ENCODE measurements at regions not wholly inside any gene's neighbourhood (a gene's known extent, or its start where the extent isn't known, plus 50 kb on each side); places are given as distances from the start of the nearest gene placed in this dataset.
"Not testable (repeated sequence)": the region's sequence is repeated elsewhere in the genome, so short reads cannot be mapped to it uniquely, and the experiment has no call there.

DNA sequence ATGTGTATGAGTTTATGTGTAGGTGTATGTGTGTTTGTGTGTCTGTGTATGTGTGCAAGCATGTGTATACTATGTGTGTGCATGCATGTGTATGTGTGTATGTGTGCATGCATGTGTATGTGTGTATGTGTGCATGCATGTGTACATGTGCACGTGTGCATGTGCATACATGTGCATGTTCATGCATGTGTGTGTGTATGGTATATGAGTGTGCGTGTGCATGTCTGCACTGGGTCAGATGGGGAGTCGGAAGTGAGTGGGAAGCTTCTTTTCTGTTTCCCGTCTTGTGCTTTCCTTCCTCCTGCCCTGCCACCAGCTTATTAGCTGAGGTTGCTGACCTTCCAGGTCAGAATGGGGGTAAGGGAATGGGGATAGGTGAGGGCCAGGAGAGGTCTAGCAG lies 174.7 kb downstream of the MAP2K4 start:
- DNase-seq: no peak

- DNase-seq: no peak
Observed at GRCh38 chr17:12201294-12201880, 180.7 kb downstream of the MAP2K4 start.

DNA sequence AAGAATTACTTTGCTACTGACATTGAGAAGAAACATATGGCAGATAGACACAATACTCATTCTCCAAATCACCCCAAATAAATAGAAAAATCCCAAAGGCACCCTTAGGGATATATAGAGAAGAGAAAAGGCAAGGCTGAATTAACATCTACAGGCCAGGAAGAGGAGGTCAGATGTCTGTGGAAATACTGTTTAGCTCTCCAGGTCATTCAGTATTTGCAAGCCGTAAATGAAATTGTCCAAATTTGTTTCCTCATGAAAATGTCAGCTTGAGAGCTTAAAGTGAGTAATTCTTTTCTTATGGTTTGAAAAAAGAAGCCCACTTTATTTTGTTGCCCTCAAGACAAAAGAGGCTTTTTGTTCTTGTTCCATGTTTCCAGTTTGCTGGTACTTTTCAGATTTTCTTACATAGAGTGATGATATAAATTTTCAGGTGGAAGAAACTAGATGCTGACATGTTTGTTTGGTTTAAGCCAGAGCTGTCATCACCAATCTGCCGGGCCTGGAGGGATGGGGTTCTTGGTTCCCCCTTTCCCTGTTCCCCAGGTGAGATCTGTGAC lies 189.0 kb downstream of the MAP2K4 start:
- DNase-seq: no peak

DNA sequence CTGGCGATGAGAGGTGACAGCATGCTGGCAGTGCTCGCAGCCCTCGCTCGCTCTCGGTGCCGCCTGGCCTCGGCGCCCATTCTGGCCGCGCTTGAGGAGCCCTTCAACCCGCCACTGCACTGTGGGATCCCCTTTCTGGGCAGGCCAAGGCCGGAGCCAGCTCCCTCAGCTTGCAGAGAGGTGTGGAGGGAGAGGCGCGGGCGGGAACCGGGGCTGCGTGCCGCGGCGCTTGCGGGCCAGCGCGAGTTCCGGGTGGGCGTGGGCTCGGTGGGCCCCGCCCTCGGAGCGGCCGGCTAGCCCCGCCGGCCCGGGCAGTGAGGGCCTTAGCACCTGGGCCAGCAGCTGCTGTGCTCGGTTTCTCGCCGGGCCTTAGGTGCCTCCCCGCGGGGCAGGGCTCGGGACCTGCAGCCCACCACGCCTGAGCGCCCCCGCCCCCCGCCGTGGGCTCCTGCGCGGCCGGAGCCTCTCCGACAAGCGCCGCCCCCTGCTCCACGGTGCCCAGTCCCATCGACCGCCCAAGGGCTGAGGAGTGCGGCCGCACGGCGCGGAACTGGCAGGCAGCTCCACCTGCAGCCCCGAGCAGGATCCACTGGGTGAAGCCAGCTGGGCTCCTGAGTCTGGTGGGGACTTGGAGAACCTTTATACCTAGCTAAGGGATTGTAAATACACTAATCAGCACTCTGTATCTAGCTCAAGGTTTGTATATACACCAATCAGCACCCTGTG lies 200.2 kb downstream of the MAP2K4 start:
- DNase-seq: not testable (repeated sequence)

DNA sequence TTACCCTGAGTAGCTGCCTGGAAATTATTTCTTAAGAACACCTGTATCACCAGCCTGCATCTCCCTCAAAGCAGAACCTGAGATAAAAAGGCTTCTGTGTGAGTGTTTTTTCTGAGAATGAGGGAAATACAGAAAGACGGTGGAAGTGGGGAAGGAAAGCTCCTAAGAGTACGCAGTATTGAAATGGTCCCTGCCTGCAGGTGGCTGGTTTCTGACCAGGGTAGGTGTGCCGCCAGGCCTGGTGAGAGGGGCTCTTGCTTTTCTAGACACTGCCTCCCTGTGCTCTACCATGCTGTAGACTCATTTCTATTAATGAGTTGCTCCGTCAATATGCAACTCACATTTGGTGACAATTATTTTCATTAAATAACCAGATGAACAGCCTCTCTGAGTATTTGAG lies 201.7 kb downstream of the MAP2K4 start:
- no peak for DNase-seq

GRCh38 chr17:12227547-12227946 lies 206.9 kb downstream of the MAP2K4 start:
- no peak for DNase-seq

DNA sequence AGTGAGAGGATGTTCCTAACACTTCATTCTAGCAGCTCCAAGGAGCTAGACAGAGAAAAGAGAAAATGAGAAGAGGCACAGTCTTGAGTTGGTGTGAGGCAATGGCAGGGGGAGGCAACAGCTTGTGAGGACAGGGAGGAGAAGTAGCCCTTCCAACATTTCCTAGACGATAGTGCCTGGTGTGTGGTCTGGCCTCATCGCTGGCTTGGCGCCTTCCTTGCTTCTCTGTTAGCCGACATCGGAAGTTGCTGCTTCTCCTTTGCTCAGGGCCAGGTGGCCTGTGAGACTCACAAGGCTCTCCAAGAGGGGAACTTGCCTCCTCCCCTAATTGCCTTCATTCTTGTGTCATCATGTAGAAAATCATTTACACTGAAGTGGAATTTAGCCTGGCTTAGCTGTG lies 208.7 kb downstream of the MAP2K4 start:
- DNase-seq: no peak

DNA sequence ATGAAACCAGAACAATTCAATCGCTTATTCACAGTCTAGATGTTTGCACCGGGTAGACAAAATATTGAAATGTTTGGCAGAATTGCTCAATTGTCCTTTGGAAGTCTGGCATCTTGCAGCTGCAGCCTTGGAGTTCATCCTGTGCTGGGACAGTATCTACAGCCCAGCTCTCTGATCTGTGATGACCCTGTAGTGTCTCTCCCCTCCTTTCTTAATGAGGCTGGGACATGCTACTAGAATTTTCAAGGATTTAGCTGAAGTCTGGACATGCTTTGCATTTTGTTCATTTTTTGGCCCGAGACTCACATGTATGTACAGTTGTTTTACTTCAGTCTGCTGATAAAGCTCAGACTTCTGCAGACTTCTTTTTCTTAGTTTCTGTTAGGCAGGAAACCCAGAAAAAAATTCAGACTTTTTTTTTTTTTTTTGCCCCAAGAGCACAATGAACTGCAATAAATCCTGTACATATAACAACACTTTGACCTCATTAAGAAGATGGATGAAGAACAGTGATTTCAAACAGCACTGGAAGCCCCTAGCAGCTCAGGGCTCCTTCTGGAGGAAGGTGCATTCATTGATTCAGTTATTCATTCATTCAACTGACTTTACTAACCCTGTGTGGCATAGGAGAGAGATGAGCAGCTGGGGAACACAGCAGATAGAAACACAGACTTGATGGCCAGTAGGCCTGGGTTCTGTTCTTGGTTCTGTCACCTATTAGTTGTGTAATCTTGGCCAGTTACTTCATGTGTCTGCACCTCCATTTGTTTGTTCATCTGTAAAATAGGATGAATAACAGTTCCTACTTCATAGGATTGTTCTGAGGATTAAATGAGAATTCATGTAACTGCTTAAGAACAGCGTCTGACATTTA lies 210.0 kb downstream of the MAP2K4 start:
- DNase-seq: no peak

DNA sequence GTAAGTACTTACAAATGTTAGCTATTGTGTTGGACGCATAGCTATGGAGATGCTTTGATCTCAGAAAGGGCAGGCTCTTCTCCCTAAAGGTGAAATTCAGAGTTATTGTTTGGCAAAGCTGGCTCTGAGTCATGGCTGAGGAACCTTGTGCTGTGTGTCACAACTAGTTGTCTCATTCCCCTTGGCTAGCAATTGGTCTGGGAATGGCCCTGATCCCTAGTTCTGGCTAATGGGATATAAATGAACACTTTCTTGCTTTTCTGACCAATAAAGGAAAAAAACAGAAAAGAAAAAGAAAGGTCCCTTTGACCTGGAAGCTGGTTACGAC lies 210.6 kb downstream of the MAP2K4 start:
- no peak for DNase-seq

- DNase-seq: not testable (repeated sequence)
Observed at GRCh38 chr17:12239021-12239420, 218.3 kb downstream of the MAP2K4 start.

DNA sequence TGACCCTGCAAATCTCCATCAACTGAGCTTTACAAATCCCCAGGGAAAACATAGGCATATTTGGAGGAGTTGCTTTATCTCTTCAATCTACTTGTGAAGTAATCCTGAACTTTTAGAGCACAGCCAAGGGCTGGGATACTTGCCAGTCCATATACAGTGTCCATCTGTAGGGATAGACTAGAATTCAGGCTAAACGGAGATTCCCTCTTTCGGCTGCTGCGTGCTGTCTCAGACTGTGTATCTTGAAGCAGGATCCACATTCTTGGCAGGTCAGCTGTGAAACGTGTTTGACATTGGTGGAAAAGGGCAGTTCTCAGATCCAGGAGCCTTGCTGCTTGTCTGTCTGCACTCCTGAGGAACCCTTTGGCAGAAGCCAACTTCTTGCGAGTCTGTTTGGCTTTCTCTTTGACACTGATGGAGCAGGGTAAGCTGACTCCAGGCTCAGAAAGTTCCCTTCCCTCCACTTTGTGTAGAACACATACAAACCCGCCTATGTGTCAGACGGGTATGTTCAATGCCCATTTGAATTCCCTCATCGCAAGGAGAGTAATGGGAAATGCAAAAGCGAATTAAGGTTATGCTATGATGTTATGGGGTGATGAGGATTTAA lies 221.8 kb downstream of the MAP2K4 start:
- DNase-seq: no peak

- DNase-seq: no peak
Observed at GRCh38 chr17:12247761-12248160, 227.1 kb downstream of the MAP2K4 start.

GRCh38 chr17:12250973-12251372 lies 230.3 kb downstream of the MAP2K4 start:
- no peak for DNase-seq

DNA sequence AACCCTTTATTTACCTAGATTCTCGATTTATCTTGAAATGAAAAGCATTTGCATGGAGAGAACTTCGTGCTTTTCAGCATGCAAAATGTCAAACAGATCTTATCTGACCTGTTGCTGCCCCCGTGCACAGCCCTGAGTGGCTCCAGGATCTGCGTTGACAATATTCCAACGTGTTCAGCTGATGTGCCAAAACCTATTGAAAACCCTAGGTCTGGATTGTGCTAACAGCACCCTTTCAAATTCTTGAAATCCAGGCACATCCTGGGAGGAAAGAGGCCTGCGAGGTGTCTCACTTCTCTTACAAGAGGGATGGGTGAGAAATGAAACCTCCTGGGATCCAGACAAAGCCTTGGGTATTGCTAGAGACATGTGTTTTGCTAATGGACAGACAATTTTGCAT lies 231.8 kb downstream of the MAP2K4 start:
- DNase-seq: no peak

DNA sequence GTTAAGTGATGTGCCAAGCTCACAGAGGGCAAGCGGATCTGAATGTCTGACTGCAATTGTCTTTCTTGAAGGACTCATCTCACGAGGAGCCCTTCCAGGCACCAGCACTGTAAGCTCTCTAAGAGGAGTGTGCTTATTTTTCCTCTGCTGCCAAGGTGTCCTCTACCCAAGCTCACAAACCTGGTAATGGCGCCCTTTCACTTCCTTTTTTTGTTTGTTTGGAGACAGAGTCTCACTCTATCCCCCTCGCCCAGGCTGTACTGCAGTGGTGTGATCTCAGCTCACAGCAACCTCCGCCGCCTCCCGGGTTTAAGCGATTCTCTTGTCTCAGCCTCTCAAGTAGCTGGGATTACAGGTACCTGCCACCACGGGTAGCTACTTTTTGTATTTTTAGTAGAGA lies 233.8 kb downstream of the MAP2K4 start:
- DNase-seq: no peak

DNA sequence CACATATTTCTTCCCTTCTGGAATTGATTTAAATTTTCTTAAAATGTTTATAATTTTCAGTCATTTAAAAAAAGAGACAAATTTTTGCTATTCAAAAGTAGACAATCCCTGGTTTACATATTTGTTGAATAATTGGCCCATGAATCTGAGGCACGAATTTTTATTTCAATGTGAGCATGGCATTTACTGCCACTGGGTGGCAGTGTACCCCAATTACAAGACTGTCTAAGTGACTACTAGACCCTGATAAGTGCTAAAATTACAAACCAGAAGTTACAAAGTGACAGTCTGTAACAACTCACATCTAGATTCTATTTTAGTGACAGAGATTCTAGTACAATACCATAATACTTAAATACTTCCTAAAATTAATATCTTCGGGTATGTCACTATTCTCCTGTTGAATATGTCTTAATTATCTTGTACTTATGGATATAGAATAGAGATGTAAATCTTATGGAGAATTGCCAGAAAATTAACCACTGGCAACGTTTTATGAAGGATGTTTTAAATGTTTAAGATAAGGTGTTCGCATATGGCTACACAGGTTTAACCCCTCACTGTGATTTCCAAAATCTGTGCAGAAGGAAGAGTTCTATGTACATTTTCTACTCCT lies 235.8 kb downstream of the MAP2K4 start:
- DNase-seq: peak; percentile 14

DNA sequence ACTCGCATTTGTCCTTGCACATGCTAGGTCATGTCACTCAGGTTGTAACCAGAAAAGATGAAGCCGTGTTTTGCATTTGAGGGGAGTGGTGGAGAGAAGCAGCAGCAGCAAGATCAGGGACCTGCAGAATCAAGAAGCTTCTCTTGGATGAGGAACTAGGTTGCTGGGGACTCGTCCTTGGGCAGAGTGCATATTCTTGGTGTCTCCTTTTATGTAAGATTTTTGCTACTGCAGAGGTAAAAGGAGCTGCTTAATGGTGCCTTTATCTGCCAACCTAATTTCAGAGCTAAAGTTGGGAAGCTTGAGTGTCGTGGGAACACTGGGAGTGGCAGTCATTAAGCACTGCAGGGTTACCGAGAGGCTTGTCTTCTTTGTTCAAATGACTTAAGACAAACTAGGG lies 236.5 kb downstream of the MAP2K4 start:
- DNase-seq: no peak

- DNase-seq: no peak
Observed at GRCh38 chr17:12261354-12261753, 240.7 kb downstream of the MAP2K4 start.

GRCh38 chr17:12269751-12270150 lies 249.1 kb downstream of the MAP2K4 start:
- no peak for DNase-seq

DNA sequence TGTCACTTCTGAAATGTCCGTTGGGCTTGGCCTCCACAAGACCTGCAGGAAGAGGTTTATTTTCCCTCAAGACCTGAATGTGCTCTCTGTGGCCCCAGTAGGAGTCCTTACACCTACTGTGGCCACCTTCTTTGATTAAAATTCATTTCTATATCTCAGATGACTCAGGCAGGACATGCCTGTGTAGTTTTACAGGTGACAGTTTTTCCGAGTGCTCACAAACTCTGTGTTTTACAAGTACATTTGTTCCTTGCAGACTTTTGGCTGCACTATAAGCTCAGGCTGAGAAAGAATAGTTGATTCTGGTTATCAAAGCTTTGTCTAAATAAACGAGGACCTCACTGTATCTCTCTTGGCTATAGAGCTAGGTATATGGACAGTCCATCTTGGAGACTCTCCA lies 257.1 kb downstream of the MAP2K4 start:
- no peak for DNase-seq

DNA sequence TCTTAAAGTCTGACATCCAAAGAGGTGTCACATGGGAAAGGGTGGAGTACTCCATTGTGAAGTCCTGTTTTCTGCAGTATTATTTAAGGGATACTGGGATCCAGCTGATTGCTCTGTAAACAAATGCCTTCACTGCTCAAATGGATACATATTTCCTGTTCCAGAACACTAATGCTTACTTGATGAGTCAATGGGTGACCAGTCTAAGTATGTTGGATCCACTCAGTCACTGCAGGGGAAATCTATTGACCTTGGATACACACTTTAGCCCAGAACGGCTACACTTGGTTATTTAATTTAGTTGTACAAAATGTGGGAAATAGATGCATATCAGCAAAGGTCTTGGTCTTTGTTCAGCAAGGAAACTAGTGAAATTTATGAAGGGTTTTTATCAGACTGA lies 261.4 kb downstream of the MAP2K4 start:
- no peak for DNase-seq

- DNase-seq: no peak
Observed at GRCh38 chr17:12287953-12288352, 267.3 kb downstream of the MAP2K4 start.

DNA sequence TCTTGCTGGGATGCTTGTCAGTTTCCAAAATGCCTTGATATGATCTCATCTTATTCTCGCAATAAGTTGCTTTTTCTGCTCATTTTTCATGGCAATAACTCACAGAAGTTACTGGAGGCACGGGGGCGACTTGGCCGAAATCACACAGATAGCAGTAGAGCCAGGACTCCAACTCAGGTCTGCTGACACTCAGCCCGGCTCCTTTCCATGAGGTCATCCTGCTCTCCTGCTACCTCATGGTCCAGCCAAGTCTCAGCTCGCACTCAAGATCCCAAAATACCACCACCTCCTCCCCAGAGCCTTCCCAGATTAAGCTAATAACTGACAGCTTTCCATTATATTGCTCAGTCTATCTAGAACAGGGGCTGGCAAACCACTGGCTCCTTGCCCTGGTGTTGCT lies 269.5 kb downstream of the MAP2K4 start:
- no peak for DNase-seq

Data from activated CD4-positive, alpha-beta T cell treated with anti-CD3 and anti-CD28 coated beads for 48 hours (primary cell).